ENCODE measurements at regions not wholly inside any gene's neighbourhood (a gene's known extent, or its start where the extent isn't known, plus 50 kb on each side); places are given as distances from the start of the nearest gene placed in this dataset.

- TF ChIP-seq EZH2phosphoT487 (conservative IDR thresholded peaks at IDR 0.05; ENCODE audit: low read length) (no peak), CTCF (IDR thresholded peaks at IDR 0.05; ENCODE audit: insufficient read depth, low read length, poor library complexity, severe bottlenecking) (no peak)
Measured at GRCh38 chr4:187663076-187663475, 332.5 kb upstream of the ZFP42 start.

Data from SU-DHL-6 (cell line).